AG09309 (cell line): ENCODE measurements at regions not wholly inside any gene's neighbourhood (a gene's known extent, or its start where the extent isn't known, plus 50 kb on each side); places are given as distances from the start of the nearest gene placed in this dataset.

Experiments
- DNase-seq: peaks from one replicate; pipeline ENCODE4 v3.0.0-alpha.2; 2010; ENCODE audit warnings: low read depth
- H3K4me3 ChIP-seq: 2 replicates; pipeline ENCODE4 v1.5.1; 2011; ENCODE audit warnings: mild to moderate bottlenecking, low read depth, low read length, moderate library complexity; ENCODE audit not compliant: control insufficient read depth
- CTCF ChIP-seq: IDR thresholded peaks from 2 replicates; pipeline ENCODE4 v1.5.1; 2011; ENCODE audit warnings: mild to moderate bottlenecking, low read depth, low read length, inconsistent platforms; ENCODE audit not compliant: insufficient read depth, control insufficient read depth; ENCODE audit errors: missing control alignments

DNA sequence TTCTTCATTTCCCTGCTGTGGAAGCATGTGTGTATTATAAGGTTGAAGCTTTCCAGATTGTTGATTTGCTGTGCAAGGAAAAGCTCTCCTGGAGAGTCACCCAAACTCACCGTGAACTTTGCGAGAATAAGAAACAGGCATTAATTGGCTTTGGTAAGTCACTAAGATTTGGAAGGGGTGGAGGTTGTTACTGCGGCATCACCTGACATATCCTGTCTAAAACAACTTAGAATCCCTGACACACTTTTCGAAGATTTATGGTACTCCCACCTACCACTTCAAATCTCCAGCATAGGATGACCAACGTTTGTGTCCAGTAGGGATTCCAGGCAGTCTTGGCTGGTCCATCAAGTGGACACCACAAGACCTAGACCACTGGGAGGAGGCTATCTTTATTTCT, 518.3 kb downstream of the MN1 start:
- DNase-seq: no peak
- TF ChIP-seq CTCF: no peak

GRCh38 chr22:27283714-27284113, 517.8 kb downstream of the MN1 start:
- DNase-seq: no peak
- H3K4me3 ChIP-seq: no peak overlapping the region
- TF ChIP-seq CTCF: no peak

More for the DNA sequence above, 518.3 kb downstream of the MN1 start:
- H3K4me3 ChIP-seq: no peak overlapping the region

GRCh38 chr22:27284324-27284723, 517.2 kb downstream of the MN1 start:
- DNase-seq: no peak
- H3K4me3 ChIP-seq: no peak overlapping the region
- no peak for TF ChIP-seq CTCF

- no peak for DNase-seq
- no peak overlapping the region for H3K4me3 ChIP-seq
- TF ChIP-seq CTCF: no peak
These were observed 514.8 kb downstream of the MN1 start for GRCh38 chr22:27286711-27287110.

DNA sequence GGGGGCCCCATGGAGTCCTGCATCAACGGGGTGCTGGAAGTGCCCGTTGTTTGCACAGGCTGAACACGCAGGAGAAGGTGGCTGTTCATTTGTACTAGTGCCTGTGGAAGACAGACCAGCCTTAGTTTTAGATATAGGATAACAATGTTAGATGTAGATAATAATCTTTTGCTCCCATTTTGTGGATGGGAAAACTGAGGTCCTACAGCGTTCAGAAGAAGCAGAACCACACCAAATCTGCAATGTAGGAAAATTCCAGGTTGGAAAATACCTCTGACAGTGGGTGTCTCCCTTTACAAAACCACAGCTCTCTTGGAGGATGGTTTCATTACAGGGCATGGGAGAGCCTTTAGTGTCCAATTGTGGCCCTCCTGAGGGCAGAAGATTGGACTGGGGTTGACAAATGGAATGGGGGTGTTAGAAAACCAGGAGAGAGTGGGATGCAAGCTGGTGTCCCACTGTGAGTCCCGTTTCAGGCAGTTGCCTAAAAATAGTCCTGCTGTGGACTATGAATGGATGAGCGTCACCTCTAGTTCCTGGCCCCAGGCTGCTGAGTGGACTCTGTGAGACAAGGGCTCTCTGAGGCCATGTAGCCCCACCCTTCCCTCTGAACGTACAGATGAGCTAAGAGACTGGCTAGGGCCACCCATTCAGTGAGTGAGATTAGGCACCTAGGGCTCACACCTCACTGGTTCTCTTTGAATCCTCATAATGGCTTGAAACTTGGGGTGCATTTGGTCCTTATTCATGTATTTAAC, 508.8 kb downstream of the MN1 start:
- no peak for TF ChIP-seq CTCF

DNA sequence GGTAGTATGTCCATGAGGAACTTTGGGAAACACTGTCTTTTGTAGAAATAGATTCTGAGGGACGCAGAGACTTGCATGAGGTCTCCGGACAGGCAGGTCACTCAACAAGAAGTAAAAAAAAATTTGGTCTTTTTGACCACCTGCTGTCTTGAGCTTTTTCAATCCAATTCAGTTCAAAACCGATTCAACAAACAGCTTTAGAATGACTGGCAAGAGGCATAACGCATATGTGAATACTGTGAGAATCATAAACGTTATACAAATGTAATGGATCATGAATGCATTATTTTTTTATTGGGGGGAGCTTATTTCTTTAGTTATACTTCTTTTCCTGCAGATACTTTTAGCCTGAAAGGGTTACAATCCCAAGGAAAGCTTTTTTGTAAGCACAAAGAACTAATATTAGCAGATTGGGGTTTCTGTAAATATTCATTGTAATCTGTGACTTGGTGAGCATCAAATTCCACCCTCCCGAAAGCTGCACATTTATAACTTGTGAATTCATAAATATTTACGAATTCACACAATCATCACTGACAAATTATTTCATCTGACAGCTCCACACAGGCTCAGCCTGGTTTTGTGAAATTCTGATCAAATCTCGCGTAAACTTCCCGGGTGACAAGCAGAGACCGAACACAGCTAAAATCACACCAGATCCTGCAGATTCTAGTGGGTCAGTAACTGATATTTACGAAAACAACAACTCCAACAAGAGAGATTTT, 507.7 kb downstream of the MN1 start:
- no peak for DNase-seq
- no peak overlapping the region for H3K4me3 ChIP-seq
- TF ChIP-seq CTCF: no peak

More for the DNA sequence above, 508.8 kb downstream of the MN1 start:
- H3K4me3 ChIP-seq: no peak overlapping the region
- DNase-seq: no peak
